ENCODE measurements at regions not wholly inside any gene's neighbourhood (a gene's known extent, or its start where the extent isn't known, plus 50 kb on each side); places are given as distances from the start of the nearest gene placed in this dataset.

GRCh38 chr7:130941322-130942210 is 207.6 kb upstream of the KLF14 start:
- Mint-ChIP-seq H3K36me3 (no peaks in the 10 kb centered on the region), H3K4me1 (peaks cover 45% of the 10 kb centered on the region), H3K27me3 (ENCODE audit: low read depth) (no peaks in the 10 kb centered on the region), H3K9me3 (no peaks in the 10 kb centered on the region), H3K4me3 (no peak overlapping the region), H3K27ac (peak overlapping the region; percentile 84)
- ChIA-PET CTCF (interaction anchor here (2.8 kb wide), 1 partner anchor 45 kb away, joined by 22 read pairs; no protein-coding TSS in a partner anchor), POLR2A (no interaction called here)
- DNase-seq (ENCODE audit: low spot score) (no peak), ATAC-seq (peak; percentile 36; the same call in 1 of the 2 replicates)
- TF ChIP-seq ZNF416 (CRISPR knock-in tag; IDR thresholded peaks at IDR 0.05) (no peak), NFE2L1 (CRISPR knock-in tag; IDR thresholded peaks at IDR 0.05) (no peak), SMAD3 (CRISPR knock-in tag; IDR thresholded peaks at IDR 0.05; ENCODE audit: borderline replicate concordance) (no peak), MYBL2 (CRISPR knock-in tag; IDR thresholded peaks at IDR 0.05) (no peak), TP53 (CRISPR knock-in tag; IDR thresholded peaks at IDR 0.05) (no peak), ZNF219 (CRISPR knock-in tag; IDR thresholded peaks at IDR 0.05; ENCODE audit: borderline replicate concordance) (no peak), FOXP4 (CRISPR knock-in tag; IDR thresholded peaks at IDR 0.05) (no peak), PRDM15 (CRISPR knock-in tag; IDR thresholded peaks at IDR 0.05) (no peak), STAT6 (CRISPR knock-in tag; conservative IDR thresholded peaks at IDR 0.05; ENCODE audit: low read depth) (no peak), ATF1 (CRISPR knock-in tag; IDR thresholded peaks at IDR 0.05) (no peak), ZMAT4 (CRISPR knock-in tag; IDR thresholded peaks at IDR 0.05) (no peak), NR3C1 (CRISPR knock-in tag; conservative IDR thresholded peaks at IDR 0.05; ENCODE audit: low read depth) (no peak), ESRRA (CRISPR knock-in tag; IDR thresholded peaks at IDR 0.05; ENCODE audit: borderline replicate concordance) (no peak), ZNF512 (CRISPR knock-in tag; IDR thresholded peaks at IDR 0.05; ENCODE audit: borderline replicate concordance) (no peak), E2F4 (CRISPR knock-in tag; IDR thresholded peaks at IDR 0.05; ENCODE audit: borderline replicate concordance, low read depth) (no peak), CTCF (IDR thresholded peaks at IDR 0.05) (no peak), ETV6 (CRISPR knock-in tag; IDR thresholded peaks at IDR 0.05) (no peak), KAT7 (CRISPR knock-in tag; IDR thresholded peaks at IDR 0.05; ENCODE audit: borderline replicate concordance) (no peak)

Measured in WTC11 (cell line).